ENCODE measurements at regions not wholly inside any gene's neighbourhood (a gene's known extent, or its start where the extent isn't known, plus 50 kb on each side); places are given as distances from the start of the nearest gene placed in this dataset.

DNA sequence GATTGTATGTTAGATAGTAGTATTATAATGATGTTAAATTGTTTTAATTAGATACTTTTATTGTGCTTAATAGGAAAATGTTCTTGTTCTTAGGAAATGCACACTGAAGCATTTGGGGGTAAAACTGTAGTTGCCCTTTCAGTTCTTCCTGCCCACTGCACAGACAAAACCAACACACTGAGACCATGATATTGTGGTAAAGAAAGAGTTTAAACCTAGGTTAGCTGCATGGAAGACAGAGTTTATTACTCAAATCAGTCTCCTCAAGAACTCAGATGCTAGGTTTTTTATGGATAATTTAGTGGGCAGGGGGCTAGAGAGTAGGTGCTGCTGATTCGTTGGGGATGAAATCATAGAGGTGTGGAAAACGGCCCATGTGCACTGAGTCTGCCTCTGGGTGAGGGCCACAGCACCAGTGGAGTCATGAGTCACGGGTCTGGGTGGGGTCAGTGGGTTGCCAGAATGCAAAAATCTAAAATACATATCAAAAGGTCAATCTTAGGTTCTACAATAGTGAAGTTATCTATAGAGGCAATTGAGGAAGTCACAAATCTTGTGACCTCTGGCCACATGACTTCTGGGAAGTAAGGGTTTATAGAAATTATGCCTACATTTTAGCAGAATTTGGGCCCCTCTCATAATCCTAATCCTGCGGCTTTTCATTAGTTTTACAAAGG is 124.8 kb upstream of the FOXN2 start (continued):
- TF ChIP-seq JUND (IDR thresholded peaks at IDR 0.05; ENCODE audit: borderline replicate concordance, low read depth, low read length) (peak; percentile 39; the same call in 1 of the 2 replicates), JUND (tag; IDR thresholded peaks at IDR 0.05; ENCODE audit: borderline replicate concordance, low read depth, low read length) (peak; percentile 71; the same call in 2 of the 3 replicates), MYC (IDR thresholded peaks at IDR 0.05; ENCODE audit: low read depth, low read length) (0 out of 2 replicates have a peak, but pooled peaks have one; percentile 19), MYC (CRISPR knock-in tag; IDR thresholded peaks at IDR 0.05; ENCODE audit: borderline replicate concordance, low read depth) (no peak), ZNF23 (CRISPR knock-in tag; IDR thresholded peaks at IDR 0.05) (no peak), CHD2 (IDR thresholded peaks at IDR 0.05; ENCODE audit: low read depth, low read length) (no peak), EGR1 (conservative IDR thresholded peaks at IDR 0.05) (no peak), DACH1 (IDR thresholded peaks at IDR 0.05; ENCODE audit: partially characterized antibody) (no peak), ZNF77 (CRISPR knock-in tag; IDR thresholded peaks at IDR 0.05) (no peak), RBM22 (IDR thresholded peaks at IDR 0.05; ENCODE audit: low read depth, low read length, poor library complexity, severe bottlenecking) (no peak), ZNF197 (CRISPR knock-in tag; IDR thresholded peaks at IDR 0.05; ENCODE audit: low read depth) (no peak), ELF2 (CRISPR knock-in tag; IDR thresholded peaks at IDR 0.05) (no peak), TRIM24 (IDR thresholded peaks at IDR 0.05) (no peak), L3MBTL2 (IDR thresholded peaks at IDR 0.05) (peak; percentile 22; the same call in 1 of the 2 replicates), ZFP36 (IDR thresholded peaks at IDR 0.05; ENCODE audit: low read depth, low read length, partially characterized antibody) (no peak), RBM14 (IDR thresholded peaks at IDR 0.05; ENCODE audit: borderline replicate concordance, insufficient read depth, low read depth, low read length) (no peak), SPI1 (IDR thresholded peaks at IDR 0.05; ENCODE audit: borderline replicate concordance, low read depth, low read length) (peak; percentile 52; the same call in 1 of the 2 replicates), PHF21A (IDR thresholded peaks at IDR 0.05; ENCODE audit: borderline replicate concordance, low read depth) (no peak), ELF1 (tag; IDR thresholded peaks at IDR 0.05) (peak; percentile 39; the same call in 1 of the 2 replicates), CHD4 (IDR thresholded peaks at IDR 0.05; ENCODE audit: insufficient read depth, insufficient replicate concordance, low read depth, low read length, poor library complexity, severe bottlenecking) (no peak), MEIS2 (IDR thresholded peaks at IDR 0.05; ENCODE audit: partially characterized antibody) (peak; percentile 17), ZNF444 (CRISPR knock-in tag; IDR thresholded peaks at IDR 0.05) (no peak), HOXB6 (CRISPR knock-in tag; IDR thresholded peaks at IDR 0.05; ENCODE audit: borderline replicate concordance) (no peak), EP300 (IDR thresholded peaks at IDR 0.05; ENCODE audit: low read length) (peak; percentile 26; the same call in 1 of the 2 replicates)
- TF ChIP-seq, protein P1, sequence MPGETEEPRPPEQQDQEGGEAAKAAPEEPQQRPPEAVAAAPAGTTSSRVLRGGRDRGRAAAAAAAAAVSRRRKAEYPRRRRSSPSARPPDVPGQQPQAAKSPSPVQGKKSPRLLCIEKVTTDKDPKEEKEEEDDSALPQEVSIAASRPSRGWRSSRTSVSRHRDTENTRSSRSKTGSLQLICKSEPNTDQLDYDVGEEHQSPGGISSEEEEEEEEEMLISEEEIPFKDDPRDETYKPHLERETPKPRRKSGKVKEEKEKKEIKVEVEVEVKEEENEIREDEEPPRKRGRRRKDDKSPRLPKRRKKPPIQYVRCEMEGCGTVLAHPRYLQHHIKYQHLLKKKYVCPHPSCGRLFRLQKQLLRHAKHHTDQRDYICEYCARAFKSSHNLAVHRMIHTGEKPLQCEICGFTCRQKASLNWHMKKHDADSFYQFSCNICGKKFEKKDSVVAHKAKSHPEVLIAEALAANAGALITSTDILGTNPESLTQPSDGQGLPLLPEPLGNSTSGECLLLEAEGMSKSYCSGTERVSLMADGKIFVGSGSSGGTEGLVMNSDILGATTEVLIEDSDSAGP (CRISPR knock-in tag; IDR thresholded peaks at IDR 0.05): no peak
- TF ChIP-seq, protein P2, sequence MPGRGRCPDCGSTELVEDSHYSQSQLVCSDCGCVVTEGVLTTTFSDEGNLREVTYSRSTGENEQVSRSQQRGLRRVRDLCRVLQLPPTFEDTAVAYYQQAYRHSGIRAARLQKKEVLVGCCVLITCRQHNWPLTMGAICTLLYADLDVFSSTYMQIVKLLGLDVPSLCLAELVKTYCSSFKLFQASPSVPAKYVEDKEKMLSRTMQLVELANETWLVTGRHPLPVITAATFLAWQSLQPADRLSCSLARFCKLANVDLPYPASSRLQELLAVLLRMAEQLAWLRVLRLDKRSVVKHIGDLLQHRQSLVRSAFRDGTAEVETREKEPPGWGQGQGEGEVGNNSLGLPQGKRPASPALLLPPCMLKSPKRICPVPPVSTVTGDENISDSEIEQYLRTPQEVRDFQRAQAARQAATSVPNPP (IDR thresholded peaks at IDR 0.05; ENCODE audit: borderline replicate concordance, insufficient read depth, insufficient read length): no peak
- TF ChIP-seq, protein P3, sequence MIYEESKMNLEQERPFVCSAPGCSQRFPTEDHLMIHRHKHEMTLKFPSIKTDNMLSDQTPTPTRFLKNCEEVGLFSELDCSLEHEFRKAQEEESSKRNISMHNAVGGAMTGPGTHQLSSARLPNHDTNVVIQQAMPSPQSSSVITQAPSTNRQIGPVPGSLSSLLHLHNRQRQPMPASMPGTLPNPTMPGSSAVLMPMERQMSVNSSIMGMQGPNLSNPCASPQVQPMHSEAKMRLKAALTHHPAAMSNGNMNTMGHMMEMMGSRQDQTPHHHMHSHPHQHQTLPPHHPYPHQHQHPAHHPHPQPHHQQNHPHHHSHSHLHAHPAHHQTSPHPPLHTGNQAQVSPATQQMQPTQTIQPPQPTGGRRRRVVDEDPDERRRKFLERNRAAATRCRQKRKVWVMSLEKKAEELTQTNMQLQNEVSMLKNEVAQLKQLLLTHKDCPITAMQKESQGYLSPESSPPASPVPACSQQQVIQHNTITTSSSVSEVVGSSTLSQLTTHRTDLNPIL (CRISPR knock-in tag; IDR thresholded peaks at IDR 0.05): no peak

Measured in K562 (cell line).